SK-MEL-5 (cell line): ENCODE measurements at regions not wholly inside any gene's neighbourhood (a gene's known extent, or its start where the extent isn't known, plus 50 kb on each side); places are given as distances from the start of the nearest gene placed in this dataset.

Experiments
- DNase-seq: peaks from one replicate; pipeline ENCODE4 v3.0.0-alpha.2; 2016; ENCODE audit warnings: low read depth, low spot score
- in situ Hi-C: cut with HindIII; loops from 2 replicates; pipeline ENCODE4 v1.10.0; 2016; ENCODE audit warnings: low sequenced_read_pairs, high pct_unique_total_duplicates, low pct_unique_long_range_greater_than_20kb

- in situ Hi-C loops, result no loop called here
- no peak for DNase-seq
Observed at GRCh38 chr2:156125018-156125417, 207.5 kb downstream of the NR4A2 start.

GRCh38 chr2:156124458-156124857 lies 208.1 kb downstream of the NR4A2 start:
- in situ Hi-C loops, result no loop called here

DNA sequence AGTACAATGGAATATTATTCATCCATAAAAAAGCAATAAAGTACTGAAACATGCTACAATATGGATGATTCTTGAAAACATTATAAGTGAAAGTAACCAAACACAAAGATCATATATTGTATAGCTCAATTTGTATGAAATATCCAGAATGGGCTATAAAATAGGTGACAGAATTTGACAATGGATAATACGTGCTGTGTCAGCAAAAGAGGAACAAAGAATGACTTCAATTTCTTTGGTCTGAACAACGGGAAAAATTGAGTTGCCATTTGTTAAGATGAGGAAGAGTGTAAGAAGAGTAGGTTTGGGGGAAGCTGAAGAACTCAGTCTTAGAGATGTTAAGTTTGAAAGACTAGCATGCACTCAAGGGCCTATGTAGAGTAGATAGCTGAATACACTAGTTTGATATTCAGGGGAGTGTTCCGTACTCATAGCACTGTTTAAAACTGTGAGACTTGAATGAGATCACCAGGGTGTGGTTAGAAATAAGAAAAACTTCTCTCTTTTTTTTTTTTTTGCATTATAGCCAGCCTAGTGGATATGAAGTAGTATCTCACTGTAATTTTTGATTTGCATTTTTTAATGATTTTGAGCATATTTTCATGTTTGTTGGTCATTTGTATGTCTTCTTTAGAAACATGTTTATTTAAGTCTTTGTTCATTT lies 213.6 kb downstream of the NR4A2 start:
- DNase-seq, result no peak
- in situ Hi-C loops, result no loop called here

More at GRCh38 chr2:156124458-156124857, 208.1 kb downstream of the NR4A2 start:
- no peak for DNase-seq

- no peak for DNase-seq
Observed at GRCh38 chr2:156116113-156116512, 216.4 kb downstream of the NR4A2 start.

DNA sequence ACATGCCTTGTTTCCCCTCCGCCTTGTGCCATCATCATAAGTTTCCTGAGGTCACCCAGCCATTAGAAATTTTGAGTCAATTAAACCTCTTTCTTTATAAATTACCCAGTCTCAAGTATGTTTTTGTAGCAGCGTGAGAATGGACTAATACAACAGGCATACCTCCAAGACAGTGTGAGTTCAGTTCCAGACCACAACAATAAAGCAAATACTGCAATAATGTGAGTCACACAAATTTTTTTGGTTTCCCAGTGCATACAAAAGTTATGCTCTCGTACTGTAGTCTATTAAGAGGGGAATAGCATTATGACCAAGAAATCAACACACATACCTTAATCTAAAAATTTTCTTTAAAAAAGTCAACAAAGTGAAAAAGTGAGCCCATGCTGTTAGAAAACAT lies 217.2 kb downstream of the NR4A2 start:
- in situ Hi-C loops, result no loop called here
- no peak for DNase-seq

More at GRCh38 chr2:156116113-156116512, 216.4 kb downstream of the NR4A2 start:
- in situ Hi-C loops, result no loop called here

DNA sequence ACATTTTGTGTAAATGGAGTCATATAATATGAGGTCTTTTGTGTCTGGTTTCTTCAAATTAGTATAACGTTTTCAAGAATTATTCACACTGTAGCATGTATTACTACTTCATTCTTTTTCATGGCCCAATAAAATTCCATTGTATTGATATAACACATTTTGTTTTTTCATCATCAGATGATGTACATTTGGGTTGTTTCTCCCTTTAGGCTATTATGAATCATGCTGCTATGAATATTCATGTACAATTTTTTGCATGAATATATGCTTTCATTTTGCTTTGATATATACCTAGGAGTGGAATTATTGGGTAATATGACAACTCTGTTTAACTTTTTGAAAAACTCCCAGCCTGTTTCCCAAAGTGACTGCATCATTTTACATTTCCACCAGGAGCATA lies 220.2 kb downstream of the NR4A2 start:
- DNase-seq, result no peak
- in situ Hi-C loops, result no loop called here

DNA sequence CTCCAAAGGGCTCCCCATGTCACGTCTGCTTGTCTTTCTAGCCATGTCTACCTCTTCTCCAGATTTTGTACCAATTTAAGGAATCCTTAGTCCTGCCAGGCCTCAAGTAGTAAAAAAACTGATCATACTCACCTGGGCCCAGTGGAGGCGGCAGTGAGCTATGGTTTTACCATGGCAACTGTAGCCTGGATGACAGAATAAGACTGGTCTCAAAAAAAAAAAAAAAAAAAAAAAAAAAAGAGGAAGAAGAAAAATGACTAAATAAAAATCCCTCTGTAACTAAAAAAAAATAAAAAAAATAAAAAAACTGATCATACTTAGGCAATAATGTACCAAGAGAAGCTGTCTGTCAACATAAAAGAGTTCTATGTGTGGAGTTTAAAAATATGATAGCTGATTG lies 221.6 kb downstream of the NR4A2 start:
- in situ Hi-C loops, result no loop called here
- DNase-seq, result peak; percentile 66

GRCh38 chr2:156099382-156099781 lies 233.1 kb downstream of the NR4A2 start:
- DNase-seq, result no peak
- in situ Hi-C loops, result no loop called here

DNA sequence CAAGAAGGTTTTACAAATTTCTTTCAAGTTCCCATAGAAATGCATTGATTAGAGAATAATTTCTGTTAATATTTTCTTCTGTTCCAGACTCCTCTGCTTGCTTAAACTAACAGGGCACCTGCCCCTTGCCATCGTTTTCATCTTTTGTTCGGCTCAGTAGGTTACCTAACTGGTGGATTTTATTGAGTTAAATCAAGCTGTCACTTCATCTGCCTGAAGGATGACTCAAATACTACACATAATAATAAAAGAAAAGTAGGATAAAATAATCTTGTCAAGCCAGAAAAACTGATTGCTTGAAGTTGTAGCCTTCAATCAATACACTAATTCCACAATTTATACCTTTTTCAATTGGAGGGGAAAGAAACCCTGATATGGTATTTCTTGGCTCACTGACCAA lies 234.0 kb downstream of the NR4A2 start:
- in situ Hi-C loops, result no loop called here
- no peak for DNase-seq

GRCh38 chr2:156088587-156088986 lies 243.9 kb downstream of the NR4A2 start:
- in situ Hi-C loops, result no loop called here
- DNase-seq, result no peak

- no peak for DNase-seq
- in situ Hi-C loops, result no loop called here
Observed at GRCh38 chr2:156087875-156088274, 244.6 kb downstream of the NR4A2 start.

- no peak for DNase-seq
- in situ Hi-C loops, result no loop called here
Observed at GRCh38 chr2:156083763-156084493, 248.6 kb downstream of the NR4A2 start.

GRCh38 chr2:156079845-156080244 lies 252.7 kb downstream of the NR4A2 start:
- DNase-seq, result no peak
- in situ Hi-C loops, result no loop called here

DNA sequence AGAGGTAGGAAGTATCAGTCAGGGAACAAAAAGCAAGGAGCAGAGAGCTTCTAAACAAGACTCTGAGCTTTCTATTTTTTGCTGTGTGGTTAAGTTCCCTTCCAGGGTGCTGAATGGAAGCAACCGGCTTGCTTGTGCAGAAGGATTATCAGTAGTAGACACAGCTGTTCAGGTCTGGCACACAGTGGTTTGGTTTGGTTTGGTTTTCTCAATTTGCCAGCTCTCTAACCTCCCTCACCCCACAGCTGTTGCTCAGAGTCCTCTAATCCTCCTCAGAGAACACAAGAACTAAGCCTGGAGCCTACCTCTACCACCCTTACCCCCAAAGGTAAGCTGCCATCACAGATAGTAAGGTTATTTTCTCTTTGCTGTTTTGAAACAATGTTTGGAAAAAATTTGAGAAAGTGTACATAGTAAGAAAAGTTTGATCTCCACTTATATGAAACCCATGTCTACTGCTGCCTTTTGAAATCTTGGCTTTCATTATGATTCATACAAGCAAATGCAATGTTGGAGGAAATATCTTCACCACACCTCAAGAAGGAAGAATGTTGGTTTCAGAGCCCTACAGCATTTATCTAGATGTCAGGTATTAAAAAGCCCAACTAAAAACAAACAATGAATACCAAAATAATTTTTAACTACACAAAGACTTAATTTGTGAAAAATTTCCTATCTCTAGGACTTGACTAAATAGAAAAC lies 255.3 kb downstream of the NR4A2 start:
- DNase-seq, result no peak
- in situ Hi-C loops, result no loop called here

- DNase-seq, result peak; percentile 49
Observed at GRCh38 chr2:156065912-156066311, 266.6 kb downstream of the NR4A2 start.

DNA sequence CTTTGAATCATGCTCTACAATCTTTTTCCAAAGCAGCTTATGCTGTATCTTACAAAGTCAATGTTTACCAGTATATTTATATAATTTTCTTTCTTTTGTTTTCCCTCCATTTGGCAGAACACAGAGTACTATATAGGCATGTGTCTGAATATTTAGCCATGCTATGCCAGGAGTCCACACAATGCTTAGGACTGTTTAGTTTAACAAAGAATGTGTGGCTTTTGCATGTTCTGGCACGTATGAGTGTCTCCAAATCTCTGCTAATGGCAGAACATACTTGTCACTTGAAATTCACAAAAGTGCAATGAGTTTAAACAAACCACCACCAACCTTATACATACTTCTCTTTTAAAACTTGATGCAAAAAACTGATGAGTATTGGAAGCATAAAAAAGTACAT lies 268.0 kb downstream of the NR4A2 start:
- in situ Hi-C loops, result no loop called here

More at GRCh38 chr2:156065912-156066311, 266.6 kb downstream of the NR4A2 start:
- in situ Hi-C loops, result no loop called here

DNA sequence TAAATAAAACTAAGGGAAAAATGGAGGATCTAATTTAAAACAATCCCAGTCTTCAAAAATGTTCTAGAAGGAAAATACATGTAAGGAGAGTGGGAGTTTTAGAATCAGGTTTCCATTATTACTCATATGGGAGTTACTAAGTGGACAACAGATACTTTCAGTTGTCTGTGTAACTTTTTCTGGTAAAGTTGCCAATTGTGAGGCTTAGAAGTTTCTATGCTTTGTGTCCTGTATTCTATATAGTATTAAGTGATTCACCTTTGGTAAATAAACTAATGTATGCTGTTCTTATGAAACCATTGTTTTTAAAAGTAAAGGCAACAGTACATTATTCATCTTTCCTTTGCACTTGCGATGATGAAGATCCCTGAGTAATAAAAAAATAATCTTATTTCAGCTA lies 274.9 kb downstream of the NR4A2 start:
- in situ Hi-C loops, result no loop called here
- DNase-seq, result no peak

More for the DNA sequence above, 268.0 kb downstream of the NR4A2 start:
- DNase-seq, result no peak

DNA sequence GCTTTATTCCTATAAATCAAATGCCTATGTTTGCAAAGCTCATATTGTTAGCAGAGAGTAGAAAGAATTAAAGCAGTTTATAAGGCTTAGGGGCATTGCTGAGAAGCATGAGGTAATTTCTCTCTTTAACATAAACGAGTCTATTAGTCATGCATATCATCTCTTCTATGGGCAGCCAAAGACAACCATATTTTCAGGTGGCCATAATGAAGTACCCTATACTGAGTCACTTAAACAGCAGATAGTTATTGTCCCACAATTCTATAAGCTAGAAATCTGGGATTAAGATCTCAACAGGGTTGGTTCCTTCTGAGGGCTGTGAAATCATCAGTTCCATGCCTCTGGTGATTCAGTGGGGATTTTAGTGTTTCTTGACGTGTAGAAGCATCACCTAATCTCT lies 277.5 kb downstream of the NR4A2 start:
- no peak for DNase-seq
- in situ Hi-C loops, result no loop called here

DNA sequence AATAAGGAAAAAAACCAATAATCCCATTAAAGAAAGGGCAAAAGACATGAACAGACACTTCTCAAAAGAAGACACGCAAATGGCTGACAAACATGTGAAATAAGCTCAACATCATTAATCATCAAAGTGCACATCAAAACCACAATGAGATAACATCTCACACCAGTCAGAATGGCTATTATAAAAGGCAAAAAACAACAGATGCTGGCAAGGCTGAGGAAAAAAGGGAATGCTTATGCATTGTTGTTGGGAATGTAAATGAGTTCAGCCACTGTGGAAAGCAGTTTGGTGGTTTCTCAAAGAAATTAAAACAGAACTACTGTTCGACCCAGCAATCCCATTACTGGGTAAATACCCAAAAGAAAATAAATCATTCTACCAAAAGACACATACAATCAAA lies 285.6 kb downstream of the NR4A2 start:
- no peak for DNase-seq
- in situ Hi-C loops, result no loop called here
